NCI-H1105 (cell line): ENCODE measurements at regions not wholly inside any gene's neighbourhood (a gene's known extent, or its start where the extent isn't known, plus 50 kb on each side); places are given as distances from the start of the nearest gene placed in this dataset.
"Not testable (repeated sequence)": the region's sequence is repeated elsewhere in the genome, so short reads cannot be mapped to it uniquely, and the experiment has no call there.

Experiments used
- DNase-seq: peaks from one replicate; lab custom pipeline; 2025; lab: John Stamatoyannopoulos, UW

DNA sequence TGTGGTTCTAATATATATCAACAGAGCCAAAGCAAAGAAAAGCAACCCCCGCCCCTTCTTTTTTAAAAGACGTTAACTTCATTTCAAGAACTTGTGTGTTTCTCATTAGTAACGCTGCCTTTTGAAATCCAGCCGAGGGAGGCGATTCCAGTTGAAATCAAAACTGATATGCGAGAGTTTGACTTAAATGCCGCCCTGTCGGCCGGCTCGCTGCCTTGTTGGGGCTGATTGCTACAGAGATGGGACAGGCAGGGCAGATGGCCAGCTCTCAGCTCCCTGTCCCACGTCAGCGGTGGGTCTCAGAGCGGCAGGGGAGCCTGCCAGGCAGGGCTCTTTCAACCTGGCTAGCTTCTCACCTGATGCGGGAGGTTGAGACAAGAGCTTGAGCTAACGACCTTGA is 51.9 kb upstream of the ALX4 start:
- no peak for DNase-seq

DNA sequence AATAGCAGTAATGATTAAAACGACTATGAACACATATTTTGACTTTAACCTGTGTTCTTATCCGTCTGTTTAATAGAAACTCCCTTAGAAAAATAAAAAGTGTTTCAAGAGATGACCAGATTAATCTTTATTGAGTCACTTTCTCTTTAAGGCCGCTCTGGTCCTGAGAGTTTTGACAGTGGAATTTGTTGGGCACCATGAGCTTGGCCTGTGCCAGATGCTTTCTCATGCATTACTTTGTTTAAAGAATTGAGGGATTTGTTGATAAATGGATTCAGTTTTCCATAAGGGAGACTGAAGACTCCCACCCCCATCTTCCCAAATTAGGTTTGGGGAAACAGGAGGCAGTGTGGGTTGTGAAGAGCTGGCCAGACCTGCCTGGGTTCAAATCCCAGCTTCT is 53.2 kb upstream of the ALX4 start:
- DNase-seq: no peak

GRCh38 chr11:44364596-44364995 is 54.7 kb upstream of the ALX4 start:
- DNase-seq: no peak

DNA sequence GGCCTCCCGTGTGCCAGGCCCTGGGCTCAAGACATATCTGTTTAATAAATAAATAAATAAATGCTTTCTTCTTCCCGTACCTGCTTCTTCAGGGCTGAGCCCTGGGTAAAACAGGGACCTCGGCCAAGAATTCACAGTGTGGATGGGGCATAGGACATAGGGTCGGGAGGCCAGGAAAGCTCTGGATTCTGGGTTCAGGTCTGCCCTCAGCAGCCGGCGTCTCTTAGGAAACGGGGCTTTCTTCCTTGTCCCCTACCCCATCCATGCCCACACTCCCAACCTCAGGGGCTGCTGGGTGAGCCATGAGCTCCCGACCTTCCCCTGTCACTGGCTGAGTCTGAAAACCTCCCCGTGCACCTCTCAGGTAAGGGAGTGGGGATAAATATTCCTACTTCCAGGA is 55.7 kb upstream of the ALX4 start:
- no peak for DNase-seq

DNA sequence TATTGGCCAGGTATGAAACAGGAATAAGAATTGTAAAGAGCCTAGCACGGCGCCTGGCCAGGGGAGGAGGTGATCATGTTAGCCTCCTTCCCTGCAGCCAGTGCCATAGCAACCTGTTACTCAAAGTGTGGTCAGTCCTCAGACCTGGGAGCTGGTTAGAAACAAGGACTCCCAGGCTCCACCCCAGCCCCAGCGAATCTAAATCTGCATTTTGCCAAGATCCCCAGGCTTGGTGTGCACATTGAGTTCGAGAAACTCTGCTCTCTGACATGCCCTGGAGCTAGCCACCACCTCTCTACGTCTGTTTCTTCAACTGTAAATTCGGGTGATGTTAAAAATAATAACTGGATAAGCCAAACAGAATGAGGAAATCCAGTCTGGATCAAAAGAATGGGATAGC is 56.1 kb upstream of the ALX4 start:
- no peak for DNase-seq

DNA sequence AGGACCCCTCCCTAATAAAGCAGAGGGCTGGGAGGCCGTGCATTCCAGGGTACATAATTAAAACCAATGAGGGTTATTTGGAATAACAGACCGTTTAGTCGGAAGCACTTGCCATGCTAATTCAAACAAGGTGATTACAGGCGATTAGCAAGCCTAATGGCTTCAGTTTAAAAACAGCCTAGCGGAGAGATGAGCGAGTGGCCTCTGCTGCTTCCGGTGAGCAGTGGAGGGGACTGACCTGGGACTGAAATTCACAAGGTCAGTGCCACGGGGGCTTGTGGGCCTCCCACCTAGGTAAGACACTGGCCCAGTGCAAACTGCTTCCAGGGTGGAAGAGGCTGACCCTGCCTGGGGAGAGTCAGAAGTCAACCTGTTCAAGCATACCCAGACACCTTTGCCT is 56.8 kb upstream of the ALX4 start:
- DNase-seq: no peak

DNA sequence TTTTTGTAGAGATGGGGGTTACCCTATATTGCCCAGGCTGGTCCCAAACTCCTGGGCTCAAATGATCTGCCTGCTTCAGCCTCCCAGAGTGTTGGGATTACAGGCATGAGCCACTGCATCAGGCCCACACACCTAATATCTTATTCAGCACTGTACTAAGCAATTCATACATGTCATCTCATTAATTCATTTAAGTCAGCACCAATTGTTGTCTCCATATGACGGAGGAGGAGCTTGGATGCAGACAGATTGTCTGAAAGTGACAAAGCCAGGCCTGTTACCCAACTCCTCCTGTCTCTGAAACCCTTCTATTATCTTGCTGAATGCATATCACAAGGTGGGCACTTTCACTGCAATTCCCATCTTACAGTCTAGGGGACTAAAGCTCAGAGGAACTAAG is 57.5 kb upstream of the ALX4 start:
- no peak for DNase-seq

DNA sequence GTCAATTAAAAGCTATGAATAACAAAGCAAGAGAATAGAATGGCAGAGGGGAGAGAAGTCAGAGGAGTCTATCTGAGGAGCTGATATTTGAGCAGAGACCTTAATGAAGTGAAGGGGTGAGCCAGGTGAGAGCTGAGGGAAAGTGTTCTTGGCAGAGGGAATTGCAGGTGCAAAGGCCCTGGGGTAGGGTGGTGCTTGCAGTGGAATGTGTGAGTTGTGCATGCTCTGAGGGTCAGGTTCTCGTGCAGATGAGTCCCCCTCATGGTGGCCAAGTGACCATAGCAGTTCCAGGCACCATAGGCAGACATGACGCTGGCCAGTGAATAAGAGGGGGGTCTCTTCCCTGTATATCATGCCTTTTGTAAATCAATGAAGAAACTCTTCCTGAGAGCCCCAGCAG is 58.9 kb upstream of the ALX4 start:
- DNase-seq: no peak

DNA sequence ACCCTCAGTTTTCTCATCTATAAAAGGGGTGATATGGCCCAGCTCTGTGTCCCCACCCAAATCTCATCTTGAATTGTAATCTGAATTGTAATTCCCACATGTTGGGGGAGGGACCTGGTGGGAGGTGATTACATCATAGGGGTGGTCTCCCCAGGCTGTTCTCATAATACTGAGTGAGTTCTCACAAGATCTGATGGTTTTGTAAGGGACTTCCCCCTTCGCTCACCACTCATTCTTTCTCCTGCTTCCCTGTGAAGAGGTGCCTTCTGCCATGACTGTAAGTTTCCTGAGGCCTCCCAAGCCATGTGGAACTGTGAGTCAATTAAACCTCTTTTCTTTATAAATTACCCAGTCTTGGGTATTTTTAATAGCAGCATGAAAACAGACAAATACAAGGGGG is 61.1 kb upstream of the ALX4 start:
- not testable (repeated sequence) for DNase-seq

GRCh38 chr11:44371706-44372105 is 61.8 kb upstream of the ALX4 start:
- no peak for DNase-seq

- DNase-seq: no peak
Observed at GRCh38 chr11:44372989-44373388, 63.0 kb upstream of the ALX4 start.

DNA sequence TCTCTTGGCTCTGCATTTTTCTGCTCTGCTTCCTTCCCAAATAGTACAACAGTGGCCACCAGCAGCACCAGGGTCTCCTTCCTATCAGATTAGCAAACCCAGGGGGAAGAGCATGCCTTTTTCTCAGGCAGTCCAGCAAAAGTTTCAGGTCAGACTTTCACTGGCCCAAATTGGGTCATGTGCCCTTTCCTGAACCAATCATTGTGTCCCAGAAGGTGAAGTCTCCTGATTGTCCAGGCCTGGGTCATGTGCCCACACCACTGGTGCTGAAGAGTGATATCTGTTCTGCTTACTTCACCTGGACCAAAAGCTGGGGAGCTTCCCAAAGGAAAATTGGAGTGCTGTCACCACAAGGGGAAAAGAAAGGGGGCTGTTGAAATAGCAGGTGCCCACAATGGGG is 64.1 kb upstream of the ALX4 start:
- no peak for DNase-seq

DNA sequence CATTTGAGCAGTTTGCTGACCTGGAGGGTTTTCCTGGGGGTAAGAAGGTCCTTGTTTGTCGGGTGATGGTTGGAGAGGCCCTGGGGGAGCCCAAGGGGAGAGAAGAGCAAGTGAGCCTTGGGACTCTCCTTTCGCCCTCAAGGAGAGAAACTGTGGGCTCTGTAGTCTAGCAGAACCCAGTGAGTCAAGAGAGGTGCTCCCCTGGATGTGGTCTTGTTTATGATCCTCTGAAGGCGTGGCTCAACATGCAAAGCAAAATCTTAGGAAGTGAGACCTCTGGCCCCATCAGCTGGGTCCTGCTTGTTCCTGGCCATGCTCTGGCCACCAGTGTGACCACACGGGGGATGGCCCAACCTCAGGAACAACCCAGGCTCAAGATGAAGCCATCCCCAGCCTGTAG is 66.5 kb upstream of the ALX4 start:
- DNase-seq: no peak

DNA sequence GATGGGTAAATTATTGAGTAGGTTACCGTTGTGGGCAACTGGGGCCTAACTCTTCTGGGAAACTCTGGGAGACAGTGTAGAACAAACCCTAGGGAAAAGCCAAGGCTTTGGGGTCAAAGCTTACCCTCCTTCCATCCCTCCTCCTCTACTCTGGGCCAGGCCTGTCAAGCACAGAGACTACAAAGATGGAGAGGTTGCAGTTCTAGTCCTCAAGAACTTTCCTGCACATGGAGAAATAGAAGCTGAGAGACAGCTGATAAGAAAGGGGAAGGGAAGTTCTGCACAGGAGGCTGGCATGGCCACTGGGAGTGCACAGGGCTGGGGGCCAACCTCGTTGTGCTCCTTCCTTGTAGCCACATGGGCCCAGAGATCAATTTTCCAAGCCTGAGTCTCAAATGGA is 67.2 kb upstream of the ALX4 start:
- no peak for DNase-seq

DNA sequence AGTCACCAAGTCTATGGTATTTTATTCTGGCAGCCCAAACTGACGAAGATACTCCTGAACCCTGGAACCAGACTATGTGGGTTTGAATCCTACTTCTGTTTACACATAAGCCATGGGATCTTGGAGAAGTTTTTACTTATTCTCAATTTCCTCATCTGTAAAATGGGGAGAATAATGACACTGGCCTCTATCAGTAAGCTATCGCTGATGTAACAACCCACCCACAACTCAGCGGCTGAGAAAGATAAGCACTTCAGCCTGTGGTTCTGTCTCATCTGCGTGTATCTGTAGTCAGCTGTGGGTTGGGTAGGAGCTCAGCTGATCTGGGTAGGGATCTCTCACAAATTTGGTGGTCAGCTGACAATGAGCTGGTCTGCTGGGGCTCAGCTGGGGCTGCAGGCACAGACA is 68.0 kb upstream of the ALX4 start:
- no peak for DNase-seq

DNA sequence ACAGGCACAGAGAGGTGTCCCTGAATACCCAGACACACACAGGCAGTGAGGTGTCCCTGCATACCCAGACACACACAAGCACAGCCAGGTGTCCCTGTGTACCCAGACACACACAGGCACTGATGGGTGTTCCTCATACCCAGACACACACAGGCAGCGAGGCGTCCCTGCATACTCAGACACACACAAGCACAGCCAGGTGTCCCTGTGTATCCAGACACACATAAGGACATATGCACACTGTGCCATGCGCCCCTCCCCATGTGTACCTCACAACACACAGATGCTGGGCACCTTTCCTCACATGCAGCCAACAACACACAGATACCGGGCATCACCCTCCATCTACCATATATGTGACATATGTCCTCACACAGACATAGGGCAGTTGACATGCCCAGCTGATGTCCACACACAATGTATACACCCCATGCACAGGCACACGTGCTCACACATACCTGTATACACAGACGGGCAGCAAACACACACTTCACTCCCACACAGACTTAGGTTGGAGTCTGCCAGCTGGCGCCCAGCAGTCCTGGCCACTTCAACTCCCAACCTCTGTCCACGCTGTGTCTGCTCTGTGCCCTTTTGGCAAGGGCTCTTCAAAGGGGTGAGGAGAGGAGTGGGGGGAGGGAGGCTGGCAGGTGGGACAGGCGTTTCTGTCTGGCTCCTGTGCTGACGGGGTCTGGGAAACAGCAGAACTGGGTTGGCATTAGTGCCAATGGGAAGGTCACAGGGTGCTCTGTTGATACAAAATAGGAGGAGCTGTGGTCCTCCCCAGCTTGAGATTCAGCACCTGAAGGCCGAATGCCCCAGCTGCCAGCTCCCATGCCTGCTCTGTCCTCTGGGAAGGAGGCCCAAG is 69.4 kb upstream of the ALX4 start:
- DNase-seq: peak; percentile 50

DNA sequence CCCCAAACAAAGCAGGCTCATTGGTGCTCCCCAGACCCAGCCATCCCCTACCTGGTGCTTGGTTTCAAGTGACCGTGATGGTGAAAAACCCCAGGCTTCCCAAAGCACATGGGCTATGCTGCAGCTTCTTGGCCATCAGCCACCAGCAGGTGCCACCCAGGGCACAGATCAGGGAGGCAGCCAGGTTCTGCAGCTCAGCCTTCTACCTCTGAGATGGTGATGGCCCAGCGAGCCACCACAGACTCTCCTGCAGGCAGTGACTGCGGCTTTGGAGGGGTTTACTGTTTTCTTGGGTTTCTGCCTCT is 70.0 kb upstream of the ALX4 start:
- DNase-seq: peak; percentile 50

DNA sequence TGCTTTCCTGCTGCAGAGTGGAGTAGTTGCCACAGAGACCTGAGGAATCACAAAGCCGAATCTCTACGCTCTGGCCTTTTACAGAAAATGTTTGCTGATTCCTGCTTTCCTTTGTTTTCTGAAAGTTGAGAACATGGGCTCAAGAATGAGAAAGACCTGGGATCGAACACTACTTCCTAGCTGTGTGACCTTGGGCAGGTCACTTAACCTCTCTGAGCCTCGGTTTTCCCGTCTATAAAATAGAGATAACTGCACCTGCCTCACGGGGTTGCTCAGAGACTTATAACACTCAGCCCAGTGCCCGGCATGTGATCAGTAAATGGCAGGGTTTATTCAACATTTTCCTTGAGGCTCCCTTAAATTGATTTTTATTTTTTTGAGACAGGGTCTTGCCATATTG is 70.9 kb upstream of the ALX4 start:
- DNase-seq: no peak

DNA sequence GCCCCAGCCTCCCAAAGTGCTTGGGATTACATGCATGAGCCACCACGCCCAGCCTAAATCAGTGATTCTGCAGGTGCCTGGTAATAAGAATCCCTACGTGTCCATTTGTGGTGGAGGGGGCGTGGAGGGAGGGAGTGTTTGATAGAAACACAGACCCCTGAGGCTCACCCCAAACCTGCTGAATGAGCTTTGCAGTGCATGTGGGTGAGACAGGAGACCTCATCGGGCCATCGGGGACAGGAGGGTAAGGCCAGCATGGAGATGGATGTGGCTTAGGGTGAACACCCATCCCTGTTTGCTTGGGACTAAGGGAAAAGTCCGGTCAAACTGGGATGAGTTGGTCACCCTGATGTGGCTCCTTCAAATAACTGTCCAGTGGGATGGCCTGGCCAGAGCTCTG is 71.3 kb upstream of the ALX4 start:
- no peak for DNase-seq

DNA sequence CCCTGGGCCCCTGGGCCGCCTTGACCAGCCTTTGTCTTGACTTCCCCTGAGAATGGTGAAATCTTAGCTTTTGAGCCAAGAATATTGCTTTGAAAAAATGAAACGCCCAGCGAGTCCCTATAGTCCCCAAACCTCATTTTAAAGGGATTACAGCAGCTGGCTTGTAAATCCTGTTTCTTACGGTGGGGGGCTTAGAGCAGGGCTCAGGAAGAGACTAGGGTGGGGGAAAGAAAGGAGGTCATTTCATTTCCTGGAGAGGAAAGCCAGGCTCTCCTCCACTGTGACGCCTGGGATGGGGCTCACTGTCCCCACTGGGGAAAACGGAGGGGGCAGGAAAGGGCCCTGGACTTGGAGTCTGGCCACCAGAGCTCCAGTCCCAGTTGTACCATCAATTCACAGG is 72.2 kb upstream of the ALX4 start:
- DNase-seq: no peak

- no peak for DNase-seq
Observed at GRCh38 chr11:44382656-44383240, 72.8 kb upstream of the ALX4 start.

GRCh38 chr11:44383246-44383645 is 73.3 kb upstream of the ALX4 start:
- no peak for DNase-seq

DNA sequence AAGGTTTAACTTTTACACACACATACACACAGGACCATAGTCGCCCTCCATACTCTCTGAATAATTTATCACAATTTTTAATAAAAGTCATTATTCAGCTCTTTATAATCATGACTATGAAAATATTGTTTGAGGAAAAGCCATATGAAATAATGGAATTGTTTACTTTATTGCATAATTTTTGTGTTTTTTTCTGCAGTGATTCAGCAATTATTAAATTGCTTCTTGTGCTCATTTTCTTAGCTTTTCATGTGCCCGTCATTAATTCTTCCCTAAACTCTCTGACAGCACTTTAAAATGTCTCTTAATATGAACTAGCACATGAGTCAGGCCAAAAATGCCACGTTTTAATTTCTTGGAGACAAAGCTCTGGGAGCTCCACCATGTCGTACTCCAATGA is 77.5 kb upstream of the ALX4 start:
- no peak for DNase-seq

DNA sequence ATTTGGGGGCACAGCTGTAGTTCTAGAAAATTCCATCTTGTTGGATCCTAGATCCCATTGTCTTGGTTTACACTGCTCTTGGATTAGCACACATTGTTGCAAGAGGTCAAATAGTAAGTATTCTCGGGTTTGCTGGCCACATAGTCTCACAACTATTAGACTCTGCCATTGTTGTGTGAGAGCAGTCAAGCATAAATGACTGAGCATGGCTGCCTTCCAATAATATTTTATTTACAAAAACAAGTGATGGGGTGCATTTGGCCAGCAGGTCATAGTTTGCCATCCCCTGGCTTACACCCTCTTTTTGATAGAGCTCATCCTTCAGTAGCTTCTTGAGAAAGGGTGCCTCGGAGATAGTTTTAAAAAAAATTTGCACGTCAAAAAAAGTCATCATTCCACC is 77.9 kb upstream of the ALX4 start:
- no peak for DNase-seq
